ENCODE measurements at regions not wholly inside any gene's neighbourhood (a gene's known extent, or its start where the extent isn't known, plus 50 kb on each side); places are given as distances from the start of the nearest gene placed in this dataset.

DNA sequence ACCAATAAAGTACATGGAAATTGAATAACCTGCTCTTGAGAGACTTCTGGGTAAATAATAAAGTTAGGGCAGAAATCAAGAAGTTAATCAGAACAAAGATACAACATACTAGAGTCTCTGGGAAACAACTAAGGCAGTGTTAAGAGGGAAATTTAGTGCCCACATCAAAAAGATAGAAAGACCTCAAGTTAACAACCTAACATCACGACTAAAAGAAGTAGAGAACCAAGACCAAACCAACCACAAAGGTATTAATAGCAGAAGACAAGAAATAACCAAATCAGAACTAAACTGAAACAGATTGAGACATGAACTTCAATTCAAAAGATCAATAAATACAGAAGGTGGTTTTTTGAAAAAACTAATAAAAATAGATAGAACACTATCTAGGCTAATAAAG is 140.7 kb downstream of the JRKL start:
- TF ChIP-seq, protein P1, sequence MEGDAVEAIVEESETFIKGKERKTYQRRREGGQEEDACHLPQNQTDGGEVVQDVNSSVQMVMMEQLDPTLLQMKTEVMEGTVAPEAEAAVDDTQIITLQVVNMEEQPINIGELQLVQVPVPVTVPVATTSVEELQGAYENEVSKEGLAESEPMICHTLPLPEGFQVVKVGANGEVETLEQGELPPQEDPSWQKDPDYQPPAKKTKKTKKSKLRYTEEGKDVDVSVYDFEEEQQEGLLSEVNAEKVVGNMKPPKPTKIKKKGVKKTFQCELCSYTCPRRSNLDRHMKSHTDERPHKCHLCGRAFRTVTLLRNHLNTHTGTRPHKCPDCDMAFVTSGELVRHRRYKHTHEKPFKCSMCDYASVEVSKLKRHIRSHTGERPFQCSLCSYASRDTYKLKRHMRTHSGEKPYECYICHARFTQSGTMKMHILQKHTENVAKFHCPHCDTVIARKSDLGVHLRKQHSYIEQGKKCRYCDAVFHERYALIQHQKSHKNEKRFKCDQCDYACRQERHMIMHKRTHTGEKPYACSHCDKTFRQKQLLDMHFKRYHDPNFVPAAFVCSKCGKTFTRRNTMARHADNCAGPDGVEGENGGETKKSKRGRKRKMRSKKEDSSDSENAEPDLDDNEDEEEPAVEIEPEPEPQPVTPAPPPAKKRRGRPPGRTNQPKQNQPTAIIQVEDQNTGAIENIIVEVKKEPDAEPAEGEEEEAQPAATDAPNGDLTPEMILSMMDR (IDR thresholded peaks at IDR 0.05): no peak
- TF ChIP-seq EP300 (IDR thresholded peaks at IDR 0.05; ENCODE audit: low read depth): no peak
